NT2/D1 (cell line): ENCODE measurements at regions not wholly inside any gene's neighbourhood (a gene's known extent, or its start where the extent isn't known, plus 50 kb on each side); places are given as distances from the start of the nearest gene placed in this dataset.
"Not testable (repeated sequence)": the region's sequence is repeated elsewhere in the genome, so short reads cannot be mapped to it uniquely, and the experiment has no call there.

ENCODE experiments used
- DNase-seq: peaks from one replicate; pipeline ENCODE4 v3.0.0-alpha.2; 2011; ENCODE audit warnings: low read depth, low spot score
- H3K27me3 ChIP-seq: 2 replicates; pipeline ENCODE4 v1.6.0; 2011; ENCODE audit warnings: mild to moderate bottlenecking; ENCODE audit not compliant: insufficient read length, insufficient read depth
- H3K36me3 ChIP-seq: 2 replicates; pipeline ENCODE4 v1.6.1; 2011; ENCODE audit warnings: mild to moderate bottlenecking, low read length, mixed read lengths; ENCODE audit not compliant: insufficient read depth, insufficient read length
- H3K4me1 ChIP-seq: 2 replicates; pipeline ENCODE4 v1.5.1; 2011; ENCODE audit not compliant: insufficient read depth, insufficient read length
- H3K4me3 ChIP-seq: 2 replicates; pipeline ENCODE4 v1.5.1; 2011; ENCODE audit warnings: low read depth; ENCODE audit not compliant: insufficient read length
- H3K9ac ChIP-seq: 2 replicates; pipeline ENCODE4 v1.6.0; 2011; ENCODE audit warnings: low read depth; ENCODE audit not compliant: insufficient read length
- H3K9me3 ChIP-seq: 2 replicates; pipeline ENCODE4 v1.5.1; 2011; ENCODE audit warnings: mild to moderate bottlenecking, low read length; ENCODE audit not compliant: insufficient read depth
- SUZ12 ChIP-seq: IDR thresholded peaks from 2 replicates; pipeline ENCODE4 v1.6.1; 2011; ENCODE audit not compliant: insufficient read length, insufficient read depth; ENCODE audit errors: extremely low read depth
- YY1 ChIP-seq: IDR thresholded peaks from 2 replicates; pipeline ENCODE4 v1.6.1; 2011; ENCODE audit not compliant: insufficient read length, insufficient read depth
- ZNF274 ChIP-seq: IDR thresholded peaks from 2 replicates; pipeline ENCODE4 v1.6.1; 2011; ENCODE audit warnings: mild to moderate bottlenecking, low read depth, low read length

DNA sequence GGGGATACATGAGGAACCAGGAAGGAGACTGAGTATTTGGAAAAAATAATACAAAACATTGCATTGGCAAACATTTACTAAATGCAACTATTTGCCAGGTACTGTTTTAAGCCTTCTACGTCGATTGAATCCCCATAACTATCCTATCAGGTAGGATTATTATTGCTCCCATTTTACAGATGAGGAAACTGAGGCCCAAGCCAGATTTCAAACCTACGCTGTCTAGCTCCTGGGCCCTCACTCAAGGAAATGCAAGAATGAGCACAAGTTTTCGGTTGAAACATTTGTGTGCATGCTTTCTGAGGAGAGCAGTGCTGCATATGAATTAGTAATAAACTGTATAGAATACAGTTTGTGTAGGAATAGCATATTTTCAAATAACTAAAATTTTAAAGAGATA lies 206.7 kb downstream of the CEP135 start:
- Histone ChIP-seq H3K4me1 (no peaks in the 10 kb centered on the region), H3K4me3 (no peak overlapping the region), H3K36me3 (no peaks in the 10 kb centered on the region), H3K9me3 (no peaks in the 10 kb centered on the region), H3K27me3 (no peaks in the 10 kb centered on the region), H3K9ac (no peak overlapping the region)
- no peak for DNase-seq
- no peak for TF ChIP-seq ZNF274
- no peak for TF ChIP-seq YY1
- TF ChIP-seq SUZ12, result no peak

DNA sequence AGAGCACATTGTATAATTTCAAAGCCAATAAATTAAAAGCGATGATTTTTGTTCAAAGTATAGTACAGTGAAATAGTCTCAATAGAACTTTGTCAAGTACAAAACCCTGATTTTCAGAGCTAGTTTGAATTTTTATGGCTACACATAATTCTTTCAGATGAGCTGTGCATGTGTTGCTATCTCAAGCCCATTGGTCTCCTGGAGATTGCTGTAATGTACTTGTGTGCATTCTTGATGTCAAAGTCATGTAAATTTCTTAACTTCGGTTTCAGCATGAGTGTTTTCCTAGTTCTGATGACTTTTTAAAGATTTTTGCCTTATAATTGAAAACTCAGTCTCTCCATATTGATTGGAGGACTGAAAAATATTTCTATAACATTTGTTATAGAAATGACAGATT lies 200.8 kb downstream of the CEP135 start:
- no peak for DNase-seq
- no peak for TF ChIP-seq ZNF274
- TF ChIP-seq SUZ12, result no peak
- TF ChIP-seq YY1, result no peak

DNA sequence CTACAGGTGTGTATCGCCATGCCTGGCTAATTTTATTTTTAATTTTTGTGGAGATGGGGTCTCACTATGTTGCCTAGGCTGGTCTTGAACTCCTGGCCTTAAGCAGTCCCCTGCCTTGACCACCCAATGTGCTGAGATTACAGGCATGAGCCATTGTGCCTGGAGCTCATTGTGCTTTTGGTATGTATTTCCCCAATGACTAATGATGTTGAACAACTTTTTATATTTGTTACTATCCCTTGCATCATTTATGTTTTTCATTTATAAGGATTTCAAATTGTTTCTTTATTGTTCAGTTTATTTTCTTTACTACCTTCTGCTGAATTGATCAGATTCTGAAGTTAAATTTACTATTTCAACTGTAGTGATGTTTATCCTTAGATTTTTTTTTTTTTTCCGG lies 199.7 kb downstream of the CEP135 start:
- no peak for DNase-seq

More for the DNA sequence above, 200.8 kb downstream of the CEP135 start:
- Histone ChIP-seq H3K9me3 (no peaks in the 10 kb centered on the region), H3K4me1 (no peaks in the 10 kb centered on the region), H3K27me3 (no peaks in the 10 kb centered on the region), H3K9ac (no peak overlapping the region), H3K4me3 (no peak overlapping the region), H3K36me3 (no peaks in the 10 kb centered on the region)

DNA sequence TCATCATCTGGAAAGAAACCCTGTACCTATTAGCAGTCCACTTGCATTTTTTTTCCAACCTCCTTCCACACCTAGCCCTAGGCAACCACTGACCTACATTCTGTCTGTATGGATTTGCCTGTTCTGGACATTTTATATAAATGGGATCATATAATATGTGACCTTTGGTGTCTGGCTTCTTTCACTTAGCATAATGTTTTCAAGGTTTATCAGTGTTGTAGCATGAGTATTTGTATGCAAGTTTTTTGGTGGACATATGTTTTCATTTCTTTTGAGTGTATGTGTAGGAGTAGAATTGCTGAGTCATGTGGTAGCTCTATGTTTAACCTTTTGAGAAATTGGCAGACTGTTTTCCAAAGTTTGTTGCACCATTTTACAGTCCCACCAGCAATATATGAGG lies 198.6 kb downstream of the CEP135 start:
- no peak for DNase-seq
- H3K4me3 ChIP-seq, result no peak overlapping the region
- no peaks in the 10 kb centered on the region for H3K9me3 ChIP-seq
- TF ChIP-seq SUZ12, result no peak
- no peak overlapping the region for H3K9ac ChIP-seq
- no peaks in the 10 kb centered on the region for H3K27me3 ChIP-seq
- H3K4me1 ChIP-seq, result no peaks in the 10 kb centered on the region
- no peaks in the 10 kb centered on the region for H3K36me3 ChIP-seq

More for the DNA sequence above, 199.7 kb downstream of the CEP135 start:
- H3K9ac ChIP-seq, result no peak overlapping the region
- H3K4me1 ChIP-seq, result no peaks in the 10 kb centered on the region
- no peak overlapping the region for H3K4me3 ChIP-seq
- no peaks in the 10 kb centered on the region for H3K9me3 ChIP-seq
- TF ChIP-seq SUZ12, result no peak
- no peak for TF ChIP-seq ZNF274
- TF ChIP-seq YY1, result no peak
- no peaks in the 10 kb centered on the region for H3K27me3 ChIP-seq
- H3K36me3 ChIP-seq, result no peaks in the 10 kb centered on the region

DNA sequence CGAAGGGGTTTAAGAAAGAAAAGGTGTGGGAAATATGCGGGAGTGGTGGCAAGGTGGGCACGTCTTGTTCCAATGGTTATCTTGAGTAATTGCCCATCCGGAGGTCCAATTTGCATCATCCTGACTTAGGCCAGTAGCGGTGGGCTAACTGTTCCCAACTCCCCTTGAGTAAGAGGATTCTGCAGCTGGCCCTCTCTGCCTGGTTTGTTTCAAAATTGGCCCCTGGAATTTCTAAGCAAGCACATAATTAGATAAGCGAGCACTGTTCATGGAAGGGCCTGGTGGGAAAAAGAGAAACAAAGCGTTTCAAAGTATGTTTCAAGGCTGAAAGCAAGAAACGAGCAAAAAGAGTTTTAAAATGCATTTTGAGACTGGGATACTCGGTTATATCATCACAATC lies 198.2 kb downstream of the CEP135 start:
- no peak overlapping the region for H3K4me3 ChIP-seq
- no peaks in the 10 kb centered on the region for H3K4me1 ChIP-seq
- DNase-seq, result no peak
- TF ChIP-seq ZNF274, result no peak
- no peaks in the 10 kb centered on the region for H3K27me3 ChIP-seq
- H3K36me3 ChIP-seq, result no peaks in the 10 kb centered on the region
- no peaks in the 10 kb centered on the region for H3K9me3 ChIP-seq
- H3K9ac ChIP-seq, result no peak overlapping the region

DNA sequence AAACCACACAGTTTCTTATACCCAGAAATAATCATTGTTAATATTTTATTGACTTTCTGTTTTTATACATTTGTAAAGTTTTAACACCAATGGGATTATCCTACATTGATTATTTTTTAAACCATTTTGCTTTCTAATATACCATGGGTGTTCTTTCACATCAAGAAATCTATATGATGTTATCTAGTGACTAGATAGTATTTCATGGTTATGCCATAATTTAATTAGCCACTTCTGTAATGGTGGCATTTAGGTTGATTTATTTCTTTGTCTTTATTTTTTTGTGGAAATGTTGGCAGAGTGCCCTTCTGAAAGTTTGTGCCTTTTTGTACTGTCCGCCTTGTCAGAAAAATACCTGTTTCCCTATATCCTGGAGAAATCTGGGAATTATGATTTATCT lies 193.3 kb downstream of the CEP135 start:
- no peaks in the 10 kb centered on the region for H3K4me1 ChIP-seq
- no peak for TF ChIP-seq YY1
- TF ChIP-seq ZNF274, result no peak
- no peak for TF ChIP-seq SUZ12
- no peaks in the 10 kb centered on the region for H3K36me3 ChIP-seq
- DNase-seq, result no peak
- H3K4me3 ChIP-seq, result no peak overlapping the region
- H3K9ac ChIP-seq, result no peak overlapping the region
- no peaks in the 10 kb centered on the region for H3K27me3 ChIP-seq
- no peaks in the 10 kb centered on the region for H3K9me3 ChIP-seq

DNA sequence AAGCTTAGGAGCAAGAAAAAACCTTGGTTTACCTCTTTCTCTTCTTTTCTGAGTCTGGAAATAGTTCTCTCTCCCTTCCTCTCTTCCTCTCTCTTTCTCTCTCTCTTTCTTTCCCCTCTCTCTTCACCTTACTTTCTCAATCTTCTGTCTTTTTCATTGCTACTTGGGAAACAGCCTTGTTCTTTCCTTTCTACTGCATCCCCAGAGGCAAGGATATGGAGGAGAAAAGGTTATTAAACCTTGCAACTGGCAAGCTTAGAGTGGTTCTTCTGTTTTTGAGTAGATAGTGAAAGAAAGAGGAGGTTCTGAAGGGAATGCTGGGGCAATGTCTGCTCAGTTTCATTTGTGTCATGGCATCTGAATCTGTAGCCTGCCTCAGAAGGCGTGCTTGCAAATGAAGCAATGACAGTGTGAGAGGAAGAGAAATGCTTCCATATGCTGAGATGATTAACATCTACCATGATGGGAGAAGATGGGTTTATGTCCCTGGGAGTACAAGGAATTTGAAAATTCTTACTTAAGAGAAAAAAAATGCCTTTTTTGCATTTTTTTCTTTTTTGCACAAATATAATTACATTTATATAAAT lies 190.6 kb downstream of the CEP135 start:
- TF ChIP-seq SUZ12 (no peak), ZNF274 (no peak), YY1 (no peak)
- H3K27me3 ChIP-seq, result no peaks in the 10 kb centered on the region
- no peak overlapping the region for H3K4me3 ChIP-seq
- DNase-seq, result no peak
- no peaks in the 10 kb centered on the region for H3K4me1 ChIP-seq
- H3K36me3 ChIP-seq, result no peaks in the 10 kb centered on the region
- H3K9ac ChIP-seq, result no peak overlapping the region
- H3K9me3 ChIP-seq, result no peaks in the 10 kb centered on the region

DNA sequence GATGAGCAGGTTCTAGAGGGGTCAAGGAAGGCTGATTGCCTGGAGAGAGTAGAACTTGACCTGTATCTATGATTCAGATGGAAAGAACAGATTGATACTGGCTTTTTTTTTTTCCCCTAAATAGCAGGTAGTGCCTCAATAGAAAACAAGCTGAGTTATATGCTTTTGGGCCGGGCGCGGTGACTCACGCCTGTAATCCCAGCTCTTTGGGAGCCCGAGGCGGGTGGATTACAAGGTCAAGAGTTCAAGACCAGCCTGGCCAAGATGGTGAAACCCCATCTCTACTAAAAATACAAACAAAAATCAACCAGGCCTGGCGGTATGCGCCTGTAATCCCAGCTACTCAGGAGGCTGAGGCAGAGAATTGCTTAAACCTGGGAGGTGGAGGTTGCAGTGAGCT lies 186.1 kb downstream of the CEP135 start:
- not testable (repeated sequence) for H3K4me3 ChIP-seq, DNase-seq, H3K9ac ChIP-seq

More for the DNA sequence above, 186.1 kb downstream of the CEP135 start:
- not testable (repeated sequence) for H3K4me1 ChIP-seq, H3K36me3 ChIP-seq, H3K9me3 ChIP-seq, H3K27me3 ChIP-seq
